ENCODE measurements at regions not wholly inside any gene's neighbourhood (a gene's known extent, or its start where the extent isn't known, plus 50 kb on each side); places are given as distances from the start of the nearest gene placed in this dataset.

GRCh38 chr16:50476486-50477255, 71.5 kb upstream of the NKD1 start:
- no peaks in the 10 kb centered on the region for H3K36me3 Mint-ChIP-seq

GRCh38 chr16:50475170-50475569, 73.0 kb upstream of the NKD1 start:
- H3K27ac Mint-ChIP-seq = no peak overlapping the region
- H3K36me3 Mint-ChIP-seq = no peaks in the 10 kb centered on the region
- no peak overlapping the region for H3K4me3 Mint-ChIP-seq
- H3K27me3 Mint-ChIP-seq = no peaks in the 10 kb centered on the region
- no peak for DNase-seq
- peaks cover 13% of the 10 kb centered on the region for H3K4me1 Mint-ChIP-seq
- no peaks in the 10 kb centered on the region for H3K9me3 Mint-ChIP-seq

More at GRCh38 chr16:50476486-50477255, 71.5 kb upstream of the NKD1 start:
- Mint-ChIP-seq H3K9me3 (no peaks in the 10 kb centered on the region), H3K4me3 (no peak overlapping the region), H3K27me3 (no peaks in the 10 kb centered on the region), H3K27ac (no peak overlapping the region), H3K4me1 (peaks cover 13% of the 10 kb centered on the region)
- DNase-seq = no peak

DNA sequence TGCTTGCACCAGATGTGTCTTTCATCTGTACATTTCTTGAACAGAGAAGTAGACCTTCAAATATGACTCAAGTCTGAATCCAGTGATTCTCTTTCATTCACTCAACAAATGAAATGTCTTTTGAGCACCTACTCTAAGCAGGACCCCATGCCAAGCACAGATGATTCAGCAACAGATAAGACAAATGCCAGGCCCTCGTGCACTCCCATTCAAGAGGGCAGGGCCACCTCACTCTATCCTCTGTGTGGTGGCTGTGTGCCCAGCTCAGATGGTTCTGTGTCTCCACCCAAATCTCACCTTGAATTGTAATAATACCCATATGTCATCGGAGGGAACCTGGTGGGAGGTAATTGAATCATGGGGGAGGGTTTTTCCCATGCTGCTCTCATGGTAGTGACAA, 74.1 kb upstream of the NKD1 start:
- H3K27ac Mint-ChIP-seq = no peak overlapping the region
- no peaks in the 10 kb centered on the region for H3K36me3 Mint-ChIP-seq
- H3K4me3 Mint-ChIP-seq = no peak overlapping the region
- peaks cover 5% of the 10 kb centered on the region for H3K27me3 Mint-ChIP-seq
- no peaks in the 10 kb centered on the region for H3K9me3 Mint-ChIP-seq
- DNase-seq = no peak
- peaks cover 13% of the 10 kb centered on the region for H3K4me1 Mint-ChIP-seq

DNA sequence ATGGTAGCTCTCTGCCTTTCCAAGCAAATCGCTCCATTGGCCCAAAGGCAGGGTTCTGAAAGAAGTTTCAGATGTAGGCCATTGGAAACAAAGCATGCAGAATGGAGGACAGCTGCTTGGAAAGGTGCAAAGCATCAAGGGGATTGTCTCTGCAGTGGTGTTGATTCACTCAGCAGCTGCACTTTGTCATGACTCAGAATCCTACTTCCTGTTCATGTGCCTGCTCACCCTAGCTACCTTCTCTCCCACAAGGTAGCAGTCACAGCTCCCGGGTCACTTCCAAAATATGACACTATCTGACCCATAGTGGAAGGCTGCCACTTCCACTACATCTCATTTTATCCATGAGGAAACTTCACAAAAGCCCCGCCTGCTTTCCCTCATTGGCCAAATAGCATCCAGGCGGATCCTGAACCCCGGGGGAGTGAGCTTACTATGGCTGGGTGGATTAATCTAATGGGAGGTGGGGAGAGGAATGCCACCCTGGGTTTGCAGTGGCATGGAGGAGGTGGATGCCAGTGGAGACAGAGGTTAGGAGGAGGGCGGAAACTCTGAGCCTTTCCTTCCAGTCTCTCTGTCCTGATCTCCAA, 74.7 kb upstream of the NKD1 start:
- DNase-seq = no peak
- peaks cover 12% of the 10 kb centered on the region for H3K27me3 Mint-ChIP-seq
- H3K4me3 Mint-ChIP-seq = no peak overlapping the region
- no peaks in the 10 kb centered on the region for H3K36me3 Mint-ChIP-seq
- no peak overlapping the region for H3K27ac Mint-ChIP-seq
- no peaks in the 10 kb centered on the region for H3K9me3 Mint-ChIP-seq
- peaks cover 16% of the 10 kb centered on the region for H3K4me1 Mint-ChIP-seq

GRCh38 chr16:50472472-50472871, 75.7 kb upstream of the NKD1 start:
- H3K4me3 Mint-ChIP-seq = no peak overlapping the region
- H3K4me1 Mint-ChIP-seq = peaks cover 16% of the 10 kb centered on the region
- no peak overlapping the region for H3K27ac Mint-ChIP-seq
- H3K27me3 Mint-ChIP-seq = peaks cover 14% of the 10 kb centered on the region
- H3K9me3 Mint-ChIP-seq = no peaks in the 10 kb centered on the region
- DNase-seq = no peak
- H3K36me3 Mint-ChIP-seq = no peaks in the 10 kb centered on the region

GRCh38 chr16:50470687-50471086, 77.5 kb upstream of the NKD1 start:
- DNase-seq = no peak
- H3K4me3 Mint-ChIP-seq = no peak overlapping the region
- peaks cover 27% of the 10 kb centered on the region for H3K27me3 Mint-ChIP-seq
- no peaks in the 10 kb centered on the region for H3K36me3 Mint-ChIP-seq
- H3K27ac Mint-ChIP-seq = no peak overlapping the region
- peaks cover 16% of the 10 kb centered on the region for H3K4me1 Mint-ChIP-seq
- no peaks in the 10 kb centered on the region for H3K9me3 Mint-ChIP-seq

DNA sequence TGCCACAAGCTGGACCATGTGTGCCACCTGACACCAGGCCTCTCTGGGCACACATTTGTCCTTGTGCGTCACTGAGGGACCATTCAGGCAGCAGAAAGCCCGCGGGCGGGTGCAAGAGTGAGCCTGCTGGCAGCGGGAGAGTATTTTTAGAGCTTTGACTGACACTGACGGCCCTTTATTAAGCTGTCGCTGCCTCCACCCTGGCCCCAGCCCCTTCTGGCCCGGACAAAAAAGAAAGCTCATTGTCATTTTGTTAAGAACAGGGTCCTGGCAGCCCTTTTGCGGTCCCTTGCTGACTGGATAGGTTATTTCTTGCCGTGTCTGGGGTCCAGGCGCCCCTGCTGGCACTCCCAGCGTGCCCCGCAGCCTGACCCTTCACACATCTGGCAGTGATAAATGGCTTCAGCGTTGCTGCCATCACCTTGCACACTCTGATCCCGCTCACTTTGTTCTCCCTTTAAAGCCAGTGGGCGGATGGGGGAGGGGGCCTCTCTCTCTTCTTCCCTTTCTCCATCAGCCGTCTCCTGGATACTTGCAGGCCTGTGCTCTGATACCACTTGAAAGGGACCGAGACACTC, 78.4 kb upstream of the NKD1 start:
- Mint-ChIP-seq H3K4me1 (peaks cover 16% of the 10 kb centered on the region), H3K4me3 (no peak overlapping the region), H3K27ac (no peak overlapping the region), H3K36me3 (no peaks in the 10 kb centered on the region), H3K27me3 (peaks cover 27% of the 10 kb centered on the region), H3K9me3 (no peaks in the 10 kb centered on the region)
- no peak for DNase-seq

- Mint-ChIP-seq H3K27ac (no peak overlapping the region), H3K9me3 (no peaks in the 10 kb centered on the region), H3K27me3 (peaks cover 27% of the 10 kb centered on the region), H3K4me1 (peaks cover 15% of the 10 kb centered on the region), H3K4me3 (no peak overlapping the region), H3K36me3 (no peaks in the 10 kb centered on the region)
- no peak for DNase-seq
Measured at GRCh38 chr16:50469121-50469743, 79.0 kb upstream of the NKD1 start.

GRCh38 chr16:50468749-50469078, 79.5 kb upstream of the NKD1 start:
- Mint-ChIP-seq H3K4me1 (peaks cover 11% of the 10 kb centered on the region), H3K4me3 (peak overlapping the region; percentile 52), H3K9me3 (no peaks in the 10 kb centered on the region), H3K27me3 (peaks cover 27% of the 10 kb centered on the region), H3K36me3 (no peaks in the 10 kb centered on the region), H3K27ac (no peak overlapping the region)
- DNase-seq = no peak

DNA sequence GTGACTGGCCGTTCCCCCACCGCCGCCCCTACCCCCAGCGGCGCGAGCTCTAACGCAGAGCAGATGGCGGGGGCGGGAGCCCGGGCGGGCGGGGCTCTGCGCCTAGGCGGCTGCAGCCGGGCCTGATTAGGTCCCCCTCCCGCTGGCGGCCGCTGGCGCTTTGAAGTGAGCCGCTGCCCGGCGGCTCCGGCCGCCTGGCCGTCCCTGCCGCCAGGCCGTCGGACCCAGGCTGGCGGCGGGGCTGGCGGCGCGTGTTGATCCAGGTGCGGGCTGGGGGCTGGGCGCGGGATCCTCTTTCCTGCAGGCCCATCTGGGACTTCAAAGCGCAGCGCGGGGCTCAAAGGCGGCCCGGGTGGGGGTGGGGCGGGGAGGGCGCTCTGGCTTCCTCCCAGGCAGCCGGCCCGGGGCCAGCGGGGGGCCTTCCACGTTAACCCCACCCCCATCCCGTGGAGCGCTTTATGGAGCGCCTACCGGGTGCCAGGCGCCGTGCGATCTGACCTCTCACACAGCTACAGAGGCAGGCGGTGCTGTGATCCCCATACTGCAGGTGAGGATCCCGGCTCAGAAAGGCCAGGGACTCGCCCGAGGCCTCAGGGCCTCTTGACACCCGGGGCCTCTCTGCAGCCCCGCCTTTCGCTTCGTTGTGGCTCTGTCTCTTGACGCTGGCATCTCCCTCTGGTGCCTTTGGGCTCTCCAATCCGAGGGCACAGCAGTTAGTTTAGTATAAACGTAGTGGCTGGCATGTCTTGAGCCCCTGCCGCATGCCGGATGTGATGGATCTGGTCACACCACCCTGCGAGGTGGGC, 80.0 kb upstream of the NKD1 start:
- Mint-ChIP-seq H3K36me3 (no peaks in the 10 kb centered on the region), H3K27me3 (peaks cover 27% of the 10 kb centered on the region), H3K9me3 (no peaks in the 10 kb centered on the region), H3K27ac (no peak overlapping the region), H3K4me1 (peaks cover 6% of the 10 kb centered on the region), H3K4me3 (peak overlapping the region; percentile 52)
- peak; percentile 22 for DNase-seq

- H3K27me3 Mint-ChIP-seq = peaks cover 27% of the 10 kb centered on the region
- no peaks in the 10 kb centered on the region for H3K9me3 Mint-ChIP-seq
- H3K4me1 Mint-ChIP-seq = peaks cover 4% of the 10 kb centered on the region
- no peak overlapping the region for H3K4me3 Mint-ChIP-seq
- no peak overlapping the region for H3K27ac Mint-ChIP-seq
- no peak for DNase-seq
- no peaks in the 10 kb centered on the region for H3K36me3 Mint-ChIP-seq
Measured at GRCh38 chr16:50467559-50467942, 80.6 kb upstream of the NKD1 start.

- Mint-ChIP-seq H3K27ac (no peak overlapping the region), H3K9me3 (no peaks in the 10 kb centered on the region), H3K36me3 (no peaks in the 10 kb centered on the region), H3K4me3 (no peak overlapping the region), H3K4me1 (peaks cover 4% of the 10 kb centered on the region), H3K27me3 (peaks cover 27% of the 10 kb centered on the region)
- DNase-seq = no peak
Measured at GRCh38 chr16:50466170-50466569, 82.0 kb upstream of the NKD1 start.

DNA sequence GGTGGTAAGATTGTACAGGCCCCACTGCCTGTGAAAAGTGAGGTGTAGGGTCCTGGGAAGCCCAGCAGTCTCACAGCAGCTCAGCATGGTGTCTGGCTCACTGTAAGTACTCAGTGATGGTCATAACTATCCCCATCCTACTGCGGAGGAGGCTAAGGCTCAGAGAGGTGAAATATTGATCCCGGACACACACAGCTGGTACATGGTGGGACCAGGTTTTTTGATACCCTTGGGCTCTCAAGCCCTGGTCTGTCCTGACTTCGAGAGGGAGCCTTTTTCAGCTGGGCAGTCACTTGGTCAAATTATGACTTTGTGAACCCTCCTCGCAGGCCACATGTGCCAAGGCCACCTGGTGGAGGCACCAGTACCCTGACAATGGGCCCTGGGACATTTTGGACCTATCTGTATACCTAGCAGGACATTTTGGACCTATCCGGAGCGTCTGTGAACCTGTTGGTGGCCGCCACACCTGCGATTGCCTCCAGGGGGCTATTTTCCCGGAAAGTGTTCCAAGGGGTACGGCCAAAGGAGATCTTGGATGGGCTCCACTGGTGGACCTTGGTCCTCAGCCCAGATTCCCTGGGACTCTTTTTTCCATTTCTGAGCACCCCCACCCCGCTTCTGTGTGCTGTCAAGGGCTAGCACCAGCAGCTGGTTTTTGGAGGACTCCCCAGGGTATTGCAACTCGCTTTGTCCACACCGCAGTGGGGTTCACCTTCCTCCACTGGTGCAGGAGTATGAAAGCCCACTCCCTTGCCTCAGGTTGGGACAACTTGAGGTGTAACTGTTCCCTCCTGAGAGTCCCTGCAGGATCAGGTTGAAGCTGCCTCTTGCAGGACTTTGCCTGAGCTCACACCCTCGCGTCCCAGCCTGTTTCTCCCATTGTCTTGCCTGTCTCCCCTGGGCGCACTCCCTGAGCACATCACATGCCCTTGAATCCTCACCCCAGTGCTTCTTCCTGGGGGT, 83.6 kb upstream of the NKD1 start:
- Mint-ChIP-seq H3K36me3 (no peaks in the 10 kb centered on the region), H3K27ac (no peak overlapping the region), H3K9me3 (no peaks in the 10 kb centered on the region), H3K27me3 (peaks cover 27% of the 10 kb centered on the region), H3K4me3 (no peak overlapping the region), H3K4me1 (peaks cover 4% of the 10 kb centered on the region)
- no peak for DNase-seq
